ENCODE measurements at regions not wholly inside any gene's neighbourhood (a gene's known extent, or its start where the extent isn't known, plus 50 kb on each side); places are given as distances from the start of the nearest gene placed in this dataset.

GRCh38 chr11:110984147-110984546, 261.4 kb upstream of the POU2AF2 start:
- DNase-seq (ENCODE audit: low spot score): peak; percentile 35

DNA sequence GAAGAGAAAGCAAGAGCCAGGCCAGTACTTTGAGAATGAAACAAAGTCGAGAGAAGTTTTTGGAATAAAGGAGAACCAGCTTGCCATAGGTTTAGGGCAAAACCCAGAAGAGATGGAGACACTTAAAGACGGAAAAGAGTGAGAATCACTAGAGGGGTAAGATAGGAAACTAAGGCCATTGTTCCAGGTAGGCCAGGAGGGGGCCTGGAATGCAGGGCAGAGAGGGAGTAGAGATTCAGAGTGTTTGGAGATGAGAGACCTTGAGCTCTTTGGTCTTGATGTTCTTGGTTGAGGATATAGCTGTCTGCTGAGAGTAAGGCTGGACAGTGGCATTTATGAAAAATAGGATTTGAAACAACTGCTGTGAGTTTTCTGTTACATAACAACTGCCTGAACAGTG, 263.3 kb upstream of the POU2AF2 start:
- no peak for DNase-seq (ENCODE audit: low spot score)

- DNase-seq (ENCODE audit: low spot score): no peak
Measured at GRCh38 chr11:110979696-110980095, 265.8 kb upstream of the POU2AF2 start.

DNA sequence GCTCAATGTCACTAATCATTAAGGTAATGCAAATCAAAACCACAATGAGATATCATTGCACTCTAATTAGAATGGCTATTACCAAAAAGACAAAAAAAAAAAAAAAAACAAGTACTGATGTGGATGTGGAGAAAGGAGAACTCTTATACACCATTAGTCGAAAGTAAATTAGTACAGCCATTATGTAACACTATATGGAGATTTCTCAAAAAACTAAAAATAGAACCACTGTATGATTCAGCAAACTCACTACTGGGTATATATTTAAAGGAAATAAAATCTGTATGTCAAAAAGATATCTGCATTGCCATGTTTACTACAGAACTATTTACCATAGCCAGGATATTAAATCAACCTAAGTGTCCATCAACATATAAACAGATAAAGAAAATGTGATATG, 265.4 kb upstream of the ARHGAP20 start:
- no peak for DNase-seq (ENCODE audit: low spot score)

DNA sequence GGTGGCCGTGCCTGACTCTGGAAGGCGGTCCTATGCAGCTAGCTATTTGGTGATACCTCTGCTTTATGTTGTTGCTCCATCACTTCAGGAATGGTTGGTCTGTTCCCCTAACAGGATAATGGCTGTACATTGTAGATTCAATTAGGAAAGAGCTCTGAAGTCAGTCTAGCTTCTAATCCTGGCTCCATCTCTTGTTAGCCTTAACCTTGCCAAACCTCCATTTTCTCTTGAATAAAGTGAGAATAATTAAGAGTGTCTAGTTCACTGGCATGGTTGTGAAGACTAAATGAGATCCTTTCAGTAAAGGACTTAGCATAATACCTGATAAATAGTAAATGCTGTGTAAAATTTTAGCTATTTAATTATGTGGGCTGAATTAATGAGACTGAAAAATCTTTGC, 262.5 kb upstream of the ARHGAP20 start:
- no peak for DNase-seq (ENCODE audit: low spot score)

GRCh38 chr11:110973401-110973980, 261.3 kb upstream of the ARHGAP20 start:
- no peak for DNase-seq (ENCODE audit: low spot score)

- peak; percentile 60 for DNase-seq (ENCODE audit: low spot score)
Measured at GRCh38 chr11:110972640-110973039, 260.4 kb upstream of the ARHGAP20 start.

DNA sequence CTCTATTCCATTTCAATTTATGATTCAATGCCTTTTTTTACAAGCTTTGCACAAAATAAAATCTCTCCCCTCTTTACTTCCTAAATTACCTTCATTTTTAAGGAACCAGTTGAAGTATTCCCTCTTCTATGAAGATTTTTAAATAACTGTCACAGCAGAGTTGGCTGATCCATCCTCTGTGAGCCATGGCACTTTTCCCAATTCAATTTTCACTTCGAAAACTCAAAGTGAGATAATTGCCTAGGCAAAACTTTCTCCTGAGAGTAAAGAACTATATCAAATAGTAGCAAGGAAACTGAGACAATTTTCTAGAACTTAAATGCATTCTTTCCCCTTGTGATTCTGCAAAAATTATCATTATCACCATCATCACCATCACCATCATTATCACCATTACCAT, 259.9 kb upstream of the ARHGAP20 start:
- no peak for DNase-seq (ENCODE audit: low spot score)

DNA sequence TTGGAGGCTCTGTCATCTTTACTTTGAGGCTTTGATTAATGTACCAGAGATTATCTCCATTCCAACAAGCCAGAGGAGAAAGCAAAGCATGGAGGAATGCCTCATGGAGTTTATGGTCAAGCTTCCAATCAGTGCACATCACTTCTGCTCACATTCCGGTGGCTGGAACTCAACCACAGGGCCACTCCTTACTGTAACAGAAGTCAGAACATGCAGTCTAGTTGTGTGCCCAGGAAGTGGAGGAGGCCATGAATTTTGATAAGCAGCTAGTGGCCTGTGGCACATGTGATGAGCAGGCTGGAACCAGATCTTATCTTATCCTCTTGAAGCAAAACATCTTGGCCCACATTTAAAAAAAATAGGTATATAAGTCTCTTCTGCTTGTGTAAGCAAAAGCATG, 258.9 kb upstream of the ARHGAP20 start:
- peak; percentile 60 for DNase-seq (ENCODE audit: low spot score)

DNA sequence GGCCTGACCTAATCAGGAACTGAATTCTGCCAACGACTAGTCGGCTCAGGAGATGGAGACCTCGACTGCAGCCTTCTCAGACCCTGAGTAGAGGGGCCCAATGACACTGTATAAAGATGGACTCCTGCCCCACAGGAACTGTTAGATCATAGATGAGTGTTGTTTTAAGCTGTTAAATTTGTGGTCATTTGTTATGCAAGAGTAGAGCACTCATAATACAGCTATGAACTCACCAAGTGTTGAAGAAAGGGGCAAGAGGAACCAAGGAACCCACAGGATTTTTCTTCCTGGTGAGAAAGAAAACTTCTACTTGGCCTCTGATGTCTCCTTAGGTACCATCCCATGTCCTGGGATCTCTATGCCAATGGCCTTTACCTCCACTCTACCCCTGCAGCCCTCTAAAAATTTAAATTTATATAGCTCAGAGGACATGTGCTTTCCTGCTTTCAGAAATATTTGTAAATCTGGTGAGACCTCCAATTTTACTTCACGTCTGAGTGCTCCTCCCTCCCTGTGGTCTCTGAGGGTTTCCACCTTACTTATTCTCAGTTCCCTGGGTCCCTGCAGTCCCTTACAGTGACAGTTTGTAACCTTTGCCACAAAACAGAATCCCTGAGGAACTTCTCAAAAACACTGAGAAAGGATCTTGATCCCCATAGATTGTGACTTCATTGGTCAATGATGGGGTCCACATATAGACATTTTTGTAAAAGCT, 256.3 kb upstream of the ARHGAP20 start:
- DNase-seq (ENCODE audit: low spot score): no peak

- no peak for DNase-seq (ENCODE audit: low spot score)
Measured at GRCh38 chr11:110966131-110966530, 253.9 kb upstream of the ARHGAP20 start.

- DNase-seq (ENCODE audit: low spot score): no peak
Measured at GRCh38 chr11:110962921-110963320, 250.7 kb upstream of the ARHGAP20 start.

GRCh38 chr11:110960167-110960566, 247.9 kb upstream of the ARHGAP20 start:
- no peak for DNase-seq (ENCODE audit: low spot score)

GRCh38 chr11:110958216-110958615, 246.0 kb upstream of the ARHGAP20 start:
- no peak for DNase-seq (ENCODE audit: low spot score)

DNA sequence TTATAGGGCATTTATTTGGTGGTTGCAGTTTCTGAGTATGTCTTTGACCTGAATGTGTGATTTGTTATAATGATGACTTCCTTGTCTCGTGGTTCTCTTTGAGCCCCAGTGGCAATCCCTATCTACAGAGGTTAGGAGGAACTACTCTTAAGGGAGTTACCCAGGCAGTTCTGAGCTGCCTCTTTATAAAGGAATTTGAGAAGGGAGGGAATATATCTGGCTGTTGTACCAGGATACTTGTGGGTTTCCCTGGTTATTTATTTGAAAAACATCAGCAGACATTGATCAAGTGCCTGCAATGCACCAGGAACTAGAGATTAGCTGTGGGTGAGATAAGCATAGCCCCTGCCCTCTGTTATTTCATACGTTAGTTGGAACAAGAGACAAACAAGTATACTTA, 243.5 kb upstream of the ARHGAP20 start:
- DNase-seq (ENCODE audit: low spot score): no peak

- DNase-seq (ENCODE audit: low spot score): no peak
Measured at GRCh38 chr11:110951950-110952503, 239.8 kb upstream of the ARHGAP20 start.

DNA sequence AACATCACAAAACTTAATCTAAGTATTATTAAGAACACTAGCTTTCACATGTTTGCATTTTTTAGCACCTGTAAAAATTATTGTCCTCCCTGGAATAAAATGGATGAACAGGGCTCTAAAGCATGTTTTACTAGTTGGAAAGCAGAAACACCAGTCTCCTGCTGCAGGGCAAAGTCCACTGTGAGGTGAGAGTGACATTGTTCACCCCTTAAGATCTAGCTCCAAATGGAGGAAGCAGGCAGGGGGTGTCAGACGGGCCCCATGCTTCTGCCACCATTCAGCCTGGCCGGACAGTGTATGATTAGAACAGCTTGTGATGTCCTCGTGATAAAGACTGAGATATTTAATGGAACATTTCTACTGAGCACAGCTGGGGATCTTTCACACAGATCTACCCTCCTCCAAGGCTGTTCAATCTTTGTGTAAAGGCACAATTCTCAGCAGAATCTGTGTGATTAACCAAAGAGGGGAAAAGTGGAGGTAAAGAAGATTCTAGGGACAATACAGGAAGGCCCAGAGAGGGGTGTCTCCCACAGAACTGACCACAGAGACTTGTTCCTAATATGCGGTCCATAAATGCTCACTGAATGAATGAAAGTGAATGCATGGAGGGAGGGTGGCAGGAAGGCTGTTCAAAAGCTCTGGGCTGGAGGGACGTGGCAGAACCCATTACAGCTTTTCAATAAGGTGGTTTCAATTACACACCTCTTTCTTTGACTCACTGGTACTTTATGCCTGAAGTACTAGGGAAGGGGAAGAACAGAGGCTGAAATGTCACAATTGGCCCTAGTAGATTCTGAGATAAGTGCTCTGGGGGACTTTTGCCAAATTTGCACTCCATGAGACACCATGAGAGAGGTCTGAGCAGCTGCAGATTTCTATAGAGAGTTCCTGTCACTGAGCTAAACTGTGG, 239.1 kb upstream of the ARHGAP20 start:
- no peak for DNase-seq (ENCODE audit: low spot score)

- no peak for DNase-seq (ENCODE audit: low spot score)
Measured at GRCh38 chr11:110948112-110948511, 235.9 kb upstream of the ARHGAP20 start.

- no peak for DNase-seq (ENCODE audit: low spot score)
Measured at GRCh38 chr11:110947096-110947495, 234.9 kb upstream of the ARHGAP20 start.

GRCh38 chr11:110939471-110939870, 227.2 kb upstream of the ARHGAP20 start:
- no peak for DNase-seq (ENCODE audit: low spot score)

- no peak for DNase-seq (ENCODE audit: low spot score)
Measured at GRCh38 chr11:110935018-110935640, 222.9 kb upstream of the ARHGAP20 start.

DNA sequence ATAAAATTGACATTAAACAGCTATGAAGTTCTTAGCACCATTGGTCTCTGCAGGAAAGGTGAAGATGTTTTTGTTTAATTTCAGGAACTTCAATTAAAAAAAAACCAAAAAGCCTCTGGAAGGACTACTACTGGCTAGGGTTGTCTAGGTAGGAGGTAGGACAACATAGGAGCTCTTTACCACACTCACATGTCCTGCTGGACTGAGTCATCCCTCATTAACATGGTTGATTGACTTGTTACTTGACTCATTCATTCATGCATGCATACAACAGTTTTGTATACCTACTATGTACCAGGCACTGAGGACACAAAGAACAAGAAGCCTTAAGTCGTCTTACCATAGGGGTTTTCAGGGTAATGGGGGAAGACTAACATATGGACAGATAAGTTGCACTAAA, 216.9 kb upstream of the ARHGAP20 start:
- DNase-seq (ENCODE audit: low spot score): no peak

Measured in AG08395 (cell line).